ENCODE measurements at regions not wholly inside any gene's neighbourhood (a gene's known extent, or its start where the extent isn't known, plus 50 kb on each side); places are given as distances from the start of the nearest gene placed in this dataset.
A peak's percentile ranks its signal among the peaks of the same experiment; 100 is the strongest.

- no peaks in the 10 kb centered on the region for H3K9me3 Mint-ChIP-seq
- TF ChIP-seq EZH2 (IDR thresholded peaks at IDR 0.05): no peak
- TF ChIP-seq CTCF (IDR thresholded peaks at IDR 0.05): no peak
- no peak for TF ChIP-seq EZH2phosphoT487 (IDR thresholded peaks at IDR 0.05)
- DNase-seq (ENCODE audit: low spot score): no peak
- no peak overlapping the region for H3K9ac ChIP-seq
- no peaks in the 10 kb centered on the region for H3K36me3 ChIP-seq
- H4K20me1 ChIP-seq (ENCODE audit: low read depth): no peaks in the 10 kb centered on the region
- no peaks in the 10 kb centered on the region for H3K79me2 ChIP-seq (ENCODE audit: low read depth)
- H3K4me1 ChIP-seq: no peaks in the 10 kb centered on the region
- H3K4me3 Mint-ChIP-seq: no peak overlapping the region
- no peak overlapping the region for H2AFZ ChIP-seq (replicated peaks)
- no peak overlapping the region for H3K27ac ChIP-seq
- H3K36me3 Mint-ChIP-seq: no peaks in the 10 kb centered on the region
- H3K4me2 ChIP-seq: no peak overlapping the region
- no peaks in the 10 kb centered on the region for H3K27me3 Mint-ChIP-seq (ENCODE audit: insufficient read depth, low read depth)
- H3K4me3 ChIP-seq: no peak overlapping the region
- H3K4me1 Mint-ChIP-seq: no peaks in the 10 kb centered on the region
- H3K27ac Mint-ChIP-seq: no peak overlapping the region
- no peaks in the 10 kb centered on the region for H3K9me3 ChIP-seq (ENCODE audit: low read depth)
- H3F3A ChIP-seq (ENCODE audit: low read depth): no peaks in the 10 kb centered on the region
- no peaks in the 10 kb centered on the region for H3K27me3 ChIP-seq
Observed at GRCh38 chr12:83660727-83661358, 974.1 kb downstream of the TMTC2 start.

- H4K20me1 ChIP-seq (ENCODE audit: low read depth): no peaks in the 10 kb centered on the region
- no peaks in the 10 kb centered on the region for H3F3A ChIP-seq (ENCODE audit: low read depth)
- Mint-ChIP-seq H3K4me1 (no peaks in the 10 kb centered on the region), H3K27ac (no peak overlapping the region), H3K27me3 (ENCODE audit: insufficient read depth, low read depth) (no peaks in the 10 kb centered on the region), H3K9me3 (no peaks in the 10 kb centered on the region), H3K4me3 (no peak overlapping the region), H3K36me3 (no peaks in the 10 kb centered on the region)
- H3K36me3 ChIP-seq: no peaks in the 10 kb centered on the region
- no peak overlapping the region for H3K4me2 ChIP-seq
- H3K27ac ChIP-seq: no peak overlapping the region
- H3K79me2 ChIP-seq (ENCODE audit: low read depth): no peaks in the 10 kb centered on the region
- H3K4me1 ChIP-seq: no peaks in the 10 kb centered on the region
- no peak for DNase-seq (ENCODE audit: low spot score)
- H3K9ac ChIP-seq: no peak overlapping the region
- no peak for TF ChIP-seq EZH2phosphoT487 (IDR thresholded peaks at IDR 0.05)
- TF ChIP-seq CTCF (IDR thresholded peaks at IDR 0.05): no peak
- TF ChIP-seq EZH2 (IDR thresholded peaks at IDR 0.05): no peak
- no peaks in the 10 kb centered on the region for H3K27me3 ChIP-seq
- no peaks in the 10 kb centered on the region for H3K9me3 ChIP-seq (ENCODE audit: low read depth)
- peak overlapping the region; percentile 13 for H2AFZ ChIP-seq (replicated peaks)
- H3K4me3 ChIP-seq: no peak overlapping the region
Observed at GRCh38 chr12:83659321-83659720, 972.6 kb downstream of the TMTC2 start.

- DNase-seq (ENCODE audit: low spot score): no peak
- H3K27ac Mint-ChIP-seq: no peak overlapping the region
Observed at GRCh38 chr12:83656004-83656403, 969.3 kb downstream of the TMTC2 start.

More at GRCh38 chr12:83656004-83656403, 969.3 kb downstream of the TMTC2 start:
- TF ChIP-seq EZH2phosphoT487 (IDR thresholded peaks at IDR 0.05) (no peak), CTCF (IDR thresholded peaks at IDR 0.05) (no peak), EZH2 (IDR thresholded peaks at IDR 0.05) (no peak)
- H3K4me2 ChIP-seq: no peak overlapping the region
- H4K20me1 ChIP-seq (ENCODE audit: low read depth): no peaks in the 10 kb centered on the region
- H3K4me1 ChIP-seq: no peaks in the 10 kb centered on the region
- H3F3A ChIP-seq (ENCODE audit: low read depth): no peaks in the 10 kb centered on the region
- no peak overlapping the region for H3K4me3 ChIP-seq
- no peak overlapping the region for H3K9ac ChIP-seq
- H3K79me2 ChIP-seq (ENCODE audit: low read depth): no peaks in the 10 kb centered on the region
- peak overlapping the region; percentile 12 for H2AFZ ChIP-seq (replicated peaks)
- Mint-ChIP-seq H3K4me3 (no peak overlapping the region), H3K4me1 (no peaks in the 10 kb centered on the region), H3K36me3 (no peaks in the 10 kb centered on the region), H3K27me3 (ENCODE audit: insufficient read depth, low read depth) (no peaks in the 10 kb centered on the region), H3K9me3 (peaks cover 13% of the 10 kb centered on the region)
- no peaks in the 10 kb centered on the region for H3K9me3 ChIP-seq (ENCODE audit: low read depth)
- H3K36me3 ChIP-seq: no peaks in the 10 kb centered on the region
- H3K27me3 ChIP-seq: no peaks in the 10 kb centered on the region
- H3K27ac ChIP-seq: no peak overlapping the region

All from neural progenitor cell (in vitro differentiated cells).